Neural cell (in vitro differentiated cells): ENCODE measurements at regions not wholly inside any gene's neighbourhood (a gene's known extent, or its start where the extent isn't known, plus 50 kb on each side); places are given as distances from the start of the nearest gene placed in this dataset.

Experiments used
- H2AFZ ChIP-seq: fragments of 200-600, 300-800 bp; sonication (generic), shearing (Covaris generic); 2 replicates; pipeline ENCODE4 v1.6.0; 2014; ENCODE audit warnings: low read depth, mild to moderate bottlenecking, antibody characterized with exemption, low read length, moderate library complexity
- H3F3A ChIP-seq: fragments of 200-600 bp; shearing (Covaris generic); 2 replicates; pipeline ENCODE4 v1.6.1; 2016; ENCODE audit warnings: mild to moderate bottlenecking, moderate library complexity, mixed read lengths, antibody characterized with exemption, low read length; ENCODE audit not compliant: insufficient read depth, poor library complexity, severe bottlenecking
- H3K27ac ChIP-seq: fragments of 200-600, 300-800 bp; sonication (generic), shearing (Covaris generic); 2 replicates; pipeline ENCODE4 v1.5.1; 2014; ENCODE audit warnings: mild to moderate bottlenecking, low read length, moderate library complexity
- H3K27me3 ChIP-seq: fragments of 300-800, 200-600 bp; sonication (generic), shearing (Covaris generic); 2 replicates; pipeline ENCODE4 v1.6.0; 2014; ENCODE audit warnings: mild to moderate bottlenecking, low read depth, low read length, moderate library complexity; ENCODE audit not compliant: insufficient read depth
- H3K36me3 ChIP-seq: fragments of 300-800, 200-600 bp; sonication (generic), shearing (Covaris generic); 2 replicates; pipeline ENCODE4 v1.5.1; 2014; ENCODE audit warnings: mild to moderate bottlenecking, antibody characterized with exemption, low read length, moderate library complexity; ENCODE audit not compliant: insufficient read depth
- H3K4me2 ChIP-seq: fragments of 300-800, 200-600 bp; sonication (generic), shearing (Covaris generic); 2 replicates; pipeline ENCODE4 v1.6.0; 2014; ENCODE audit warnings: mild to moderate bottlenecking, low read length
- H3K4me3 ChIP-seq: fragments of 300-800, 200-600 bp; sonication (generic), shearing (Covaris generic); 2 replicates; pipeline ENCODE4 v1.5.1; 2014; ENCODE audit warnings: mild to moderate bottlenecking, low read length, moderate library complexity
- H3K79me2 ChIP-seq: fragments of 200-600 bp; shearing (Covaris generic); replicated peaks from 2 replicates; pipeline ENCODE4 v1.6.0; 2014; ENCODE audit warnings: mild to moderate bottlenecking, low read length, moderate library complexity; ENCODE audit not compliant: insufficient read depth
- H3K9ac ChIP-seq: fragments of 300-800, 200-600 bp; sonication (generic), shearing (Covaris generic); 2 replicates; pipeline ENCODE4 v1.6.1; 2016; ENCODE audit warnings: mild to moderate bottlenecking, low read length, mixed read lengths
- H3K9me2 ChIP-seq: fragments of 200-600 bp; shearing (Covaris generic); 2 replicates; pipeline ENCODE4 v1.6.1; 2016; ENCODE audit warnings: mild to moderate bottlenecking, low read length, mixed read lengths; ENCODE audit not compliant: insufficient read depth
- H3K9me3 ChIP-seq: fragments of 200-600, 300-800 bp; sonication (generic), shearing (Covaris generic); 2 replicates; pipeline ENCODE4 v1.6.1; 2016; ENCODE audit warnings: mild to moderate bottlenecking, mixed run types, low read length, moderate library complexity, mixed read lengths
- H4K20me1 ChIP-seq: fragments of 200-600 bp; shearing (Covaris generic); 2 replicates; pipeline ENCODE4 v1.6.1; 2016; ENCODE audit warnings: mild to moderate bottlenecking, mixed run types; ENCODE audit not compliant: insufficient read depth
- CTCF ChIP-seq: fragments of 450-650 bp; IDR thresholded peaks from 2 replicates; pipeline ENCODE4 v1.5.1; 2014; ENCODE audit warnings: antibody characterized with exemption, mild to moderate bottlenecking, moderate library complexity; ENCODE audit not compliant: poor library complexity, severe bottlenecking
- EP300 ChIP-seq: fragments of 450-650 bp; conservative IDR thresholded peaks from 2 replicates; pipeline ENCODE4 v1.6.1; 2014; ENCODE audit warnings: antibody characterized with exemption, mild to moderate bottlenecking, moderate library complexity; ENCODE audit not compliant: poor library complexity, severe bottlenecking
- EZH2 ChIP-seq: fragments of 200-600, 300-800 bp; shearing (Covaris generic), sonication (generic); IDR thresholded peaks from 2 replicates; pipeline ENCODE4 v1.6.1; 2014; ENCODE audit warnings: antibody characterized with exemption, low read length, borderline replicate concordance, mild to moderate bottlenecking; ENCODE audit not compliant: insufficient read depth, poor library complexity, severe bottlenecking
- MXI1 ChIP-seq: fragments of 450-650 bp; conservative IDR thresholded peaks from 2 replicates; pipeline ENCODE4 v1.6.1; 2014; ENCODE audit warnings: antibody characterized with exemption, mild to moderate bottlenecking; ENCODE audit not compliant: poor library complexity, severe bottlenecking
- POLR2AphosphoS5 ChIP-seq: IDR thresholded peaks from 2 replicates; pipeline ENCODE4 v1.6.1; 2012
- RAD21 ChIP-seq: fragments of 450-650 bp; conservative IDR thresholded peaks from 2 replicates; pipeline ENCODE4 v1.6.1; 2014; ENCODE audit warnings: antibody characterized with exemption, mild to moderate bottlenecking, moderate library complexity
- SMC3 ChIP-seq: fragments of 450-650 bp; conservative IDR thresholded peaks from 2 replicates; pipeline ENCODE4 v1.6.1; 2014; ENCODE audit warnings: antibody characterized with exemption, mild to moderate bottlenecking, moderate library complexity; ENCODE audit not compliant: poor library complexity
- TAF1 ChIP-seq: IDR thresholded peaks from 2 replicates; pipeline ENCODE4 v1.6.1; 2012; ENCODE audit warnings: low read depth
- TF ChIP-seq, protein P1 (sequence below): IDR thresholded peaks from 2 replicates; pipeline ENCODE4 v1.6.1; 2012; ENCODE audit warnings: borderline replicate concordance

DNA sequence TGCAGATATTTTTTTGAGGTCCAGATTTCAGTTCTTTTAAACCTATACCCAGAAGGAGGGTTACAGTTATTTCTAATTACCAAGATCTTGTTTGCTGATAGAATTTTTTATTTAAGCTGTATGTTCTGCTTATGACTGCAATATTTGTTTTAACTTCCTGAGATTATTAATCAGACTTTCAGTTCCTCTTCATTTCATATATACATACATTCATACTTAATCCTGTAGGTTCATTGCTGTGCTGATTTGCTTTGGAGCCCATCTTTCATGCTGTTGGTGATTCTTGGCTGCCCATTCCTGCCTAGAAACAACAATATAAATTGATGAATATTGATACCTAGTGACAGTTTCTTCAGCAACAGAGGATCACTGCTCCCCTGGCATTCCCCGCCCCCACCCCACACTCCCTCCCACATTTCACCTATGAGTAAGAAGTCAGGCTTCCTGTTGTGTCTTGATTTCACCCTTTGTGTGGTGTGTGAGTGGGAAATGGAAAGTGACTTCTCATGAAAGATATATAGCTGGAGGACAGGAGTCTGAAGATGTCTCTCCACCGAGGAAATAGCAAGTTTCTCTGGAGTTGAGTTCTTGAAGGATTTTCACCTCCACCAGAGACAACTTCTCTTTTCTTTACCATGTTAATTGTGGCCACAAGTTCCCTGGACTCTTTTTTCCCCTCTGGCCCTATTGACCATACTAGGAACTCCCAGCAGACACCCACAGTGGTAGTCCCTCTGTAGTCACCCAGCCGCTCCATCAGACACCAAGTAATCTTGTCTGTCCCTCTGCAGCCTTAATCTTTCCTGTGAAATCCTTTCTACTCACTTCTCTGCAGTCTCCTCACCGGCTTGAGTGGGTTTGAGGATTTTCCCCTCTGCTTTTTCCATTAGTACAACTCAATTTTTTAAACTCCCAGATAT is 118.4 kb downstream of the ASB9 start:
- no peaks in the 10 kb centered on the region for H4K20me1 ChIP-seq
- no peak overlapping the region for H3K4me3 ChIP-seq
- H3K36me3 ChIP-seq, result no peaks in the 10 kb centered on the region
- TF ChIP-seq, protein P1, sequence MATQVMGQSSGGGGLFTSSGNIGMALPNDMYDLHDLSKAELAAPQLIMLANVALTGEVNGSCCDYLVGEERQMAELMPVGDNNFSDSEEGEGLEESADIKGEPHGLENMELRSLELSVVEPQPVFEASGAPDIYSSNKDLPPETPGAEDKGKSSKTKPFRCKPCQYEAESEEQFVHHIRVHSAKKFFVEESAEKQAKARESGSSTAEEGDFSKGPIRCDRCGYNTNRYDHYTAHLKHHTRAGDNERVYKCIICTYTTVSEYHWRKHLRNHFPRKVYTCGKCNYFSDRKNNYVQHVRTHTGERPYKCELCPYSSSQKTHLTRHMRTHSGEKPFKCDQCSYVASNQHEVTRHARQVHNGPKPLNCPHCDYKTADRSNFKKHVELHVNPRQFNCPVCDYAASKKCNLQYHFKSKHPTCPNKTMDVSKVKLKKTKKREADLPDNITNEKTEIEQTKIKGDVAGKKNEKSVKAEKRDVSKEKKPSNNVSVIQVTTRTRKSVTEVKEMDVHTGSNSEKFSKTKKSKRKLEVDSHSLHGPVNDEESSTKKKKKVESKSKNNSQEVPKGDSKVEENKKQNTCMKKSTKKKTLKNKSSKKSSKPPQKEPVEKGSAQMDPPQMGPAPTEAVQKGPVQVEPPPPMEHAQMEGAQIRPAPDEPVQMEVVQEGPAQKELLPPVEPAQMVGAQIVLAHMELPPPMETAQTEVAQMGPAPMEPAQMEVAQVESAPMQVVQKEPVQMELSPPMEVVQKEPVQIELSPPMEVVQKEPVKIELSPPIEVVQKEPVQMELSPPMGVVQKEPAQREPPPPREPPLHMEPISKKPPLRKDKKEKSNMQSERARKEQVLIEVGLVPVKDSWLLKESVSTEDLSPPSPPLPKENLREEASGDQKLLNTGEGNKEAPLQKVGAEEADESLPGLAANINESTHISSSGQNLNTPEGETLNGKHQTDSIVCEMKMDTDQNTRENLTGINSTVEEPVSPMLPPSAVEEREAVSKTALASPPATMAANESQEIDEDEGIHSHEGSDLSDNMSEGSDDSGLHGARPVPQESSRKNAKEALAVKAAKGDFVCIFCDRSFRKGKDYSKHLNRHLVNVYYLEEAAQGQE, result no peak
- TF ChIP-seq TAF1, result no peak
- TF ChIP-seq EP300, result no peak
- no peak for TF ChIP-seq EZH2
- no peak for TF ChIP-seq POLR2AphosphoS5
- TF ChIP-seq MXI1, result no peak
- TF ChIP-seq SMC3, result no peak
- TF ChIP-seq RAD21, result no peak
- no peak for TF ChIP-seq CTCF
- no peaks in the 10 kb centered on the region for H3K79me2 ChIP-seq
- H2AFZ ChIP-seq, result no peak overlapping the region
- no peak overlapping the region for H3K9ac ChIP-seq
- no peaks in the 10 kb centered on the region for H3F3A ChIP-seq
- H3K27ac ChIP-seq, result no peak overlapping the region
- no peaks in the 10 kb centered on the region for H3K27me3 ChIP-seq
- no peak overlapping the region for H3K4me2 ChIP-seq
- H3K9me3 ChIP-seq, result no peaks in the 10 kb centered on the region
- no peaks in the 10 kb centered on the region for H3K9me2 ChIP-seq

GRCh38 chrX:15150586-15150985 is 119.3 kb downstream of the ASB9 start:
- H4K20me1 ChIP-seq, result no peaks in the 10 kb centered on the region
- no peak overlapping the region for H3K27ac ChIP-seq
- H3K9me2 ChIP-seq, result no peaks in the 10 kb centered on the region
- H3K27me3 ChIP-seq, result no peaks in the 10 kb centered on the region
- TF ChIP-seq SMC3, result no peak
- no peak for TF ChIP-seq CTCF
- no peak for TF ChIP-seq TAF1
- no peak for TF ChIP-seq POLR2AphosphoS5
- no peak for TF ChIP-seq MXI1
- TF ChIP-seq EP300, result no peak
- TF ChIP-seq, protein P1, result no peak
- no peak for TF ChIP-seq RAD21
- no peak for TF ChIP-seq EZH2
- no peaks in the 10 kb centered on the region for H3K79me2 ChIP-seq
- H3K9me3 ChIP-seq, result no peaks in the 10 kb centered on the region
- H2AFZ ChIP-seq, result no peak overlapping the region
- H3K4me2 ChIP-seq, result no peak overlapping the region
- H3K36me3 ChIP-seq, result no peaks in the 10 kb centered on the region
- no peaks in the 10 kb centered on the region for H3F3A ChIP-seq
- no peak overlapping the region for H3K4me3 ChIP-seq
- H3K9ac ChIP-seq, result no peak overlapping the region
